ENCODE measurements at regions not wholly inside any gene's neighbourhood (a gene's known extent, or its start where the extent isn't known, plus 50 kb on each side); places are given as distances from the start of the nearest gene placed in this dataset.
A peak's percentile ranks its signal among the peaks of the same experiment; 100 is the strongest.

DNA sequence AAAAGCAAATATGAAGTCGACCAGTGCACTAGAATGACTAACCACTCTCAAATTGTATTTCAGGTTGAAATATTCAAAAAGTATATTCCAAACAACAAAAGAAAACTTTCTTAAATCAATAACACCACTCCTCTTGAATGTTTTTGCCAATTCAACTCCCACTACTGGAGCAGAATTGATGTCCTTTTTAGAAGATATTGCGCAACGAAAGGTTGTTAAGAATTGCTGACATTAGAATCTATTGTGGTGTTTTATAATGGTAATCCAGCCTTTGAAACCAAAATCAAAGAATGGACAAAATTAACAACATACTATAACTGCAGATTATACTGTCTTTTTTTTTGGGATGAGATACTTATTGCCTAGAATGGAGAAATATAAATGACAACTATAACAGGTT lies 331.3 kb downstream of the GRXCR1 start:
- Histone ChIP-seq H3K27ac (ENCODE audit: low read depth) (no peak overlapping the region), H3K4me2 (no peak overlapping the region), H3K4me1 (ENCODE audit: insufficient read depth) (peaks cover 4% of the 10 kb centered on the region; the same call in 1 of the 2 replicates), H3K9me2 (ENCODE audit: insufficient read depth) (no peaks in the 10 kb centered on the region; the same call in 1 of the 2 replicates), H3F3A (replicated peaks; ENCODE audit: low read depth) (no peaks in the 10 kb centered on the region), H4K20me1 (replicated peaks; ENCODE audit: insufficient read depth) (no peaks in the 10 kb centered on the region), H3K36me3 (ENCODE audit: insufficient read depth) (no peaks in the 10 kb centered on the region), H3K27me3 (ENCODE audit: insufficient read depth) (no peaks in the 10 kb centered on the region), H3K79me2 (replicated peaks; ENCODE audit: insufficient read depth) (no peaks in the 10 kb centered on the region), H2AFZ (no peak overlapping the region), H3K4me3 (no peak overlapping the region)
- no peaks in the 10 kb centered on the region for H3K9me3 Mint-ChIP-seq
- peaks cover 2% of the 10 kb centered on the region for H3K27me3 Mint-ChIP-seq (ENCODE audit: insufficient read depth, low read depth, poor library complexity)
- ATAC-seq = no peak
- TF ChIP-seq CREB1 (CRISPR knock-in tag; IDR thresholded peaks at IDR 0.05; ENCODE audit: low read depth) (no peak), ZNF114 (CRISPR knock-in tag; IDR thresholded peaks at IDR 0.05) (no peak), NANOG (IDR thresholded peaks at IDR 0.05; ENCODE audit: borderline replicate concordance) (no peak), ZNF331 (CRISPR knock-in tag; IDR thresholded peaks at IDR 0.05; ENCODE audit: low read depth) (no peak), EZH2 (IDR thresholded peaks at IDR 0.05; ENCODE audit: low read depth, unreplicated experiment) (no peak), REST (IDR thresholded peaks at IDR 0.05; ENCODE audit: unreplicated experiment) (no peak), STAT1 (IDR thresholded peaks at IDR 0.05; ENCODE audit: unreplicated experiment) (no peak), POLR2AphosphoS5 (IDR thresholded peaks at IDR 0.05; ENCODE audit: low read depth) (no peak), CTCF (conservative IDR thresholded peaks at IDR 0.05; ENCODE audit: low read depth in 2 of 2) (no peak), EZH2phosphoT487 (IDR thresholded peaks at IDR 0.05; ENCODE audit: unreplicated experiment) (no peak), JUNB (IDR thresholded peaks at IDR 0.05; ENCODE audit: unreplicated experiment) (no peak)
- H3K4me3 Mint-ChIP-seq = no peak overlapping the region
- H3K4me1 Mint-ChIP-seq = peaks cover 4% of the 10 kb centered on the region; the same call in 2 of the 3 replicates
- DNase-seq (ENCODE audit: low spot score) = no peak
- no peak overlapping the region for H3K27ac Mint-ChIP-seq
- H3K36me3 Mint-ChIP-seq (ENCODE audit: low read depth) = no peaks in the 10 kb centered on the region

DNA sequence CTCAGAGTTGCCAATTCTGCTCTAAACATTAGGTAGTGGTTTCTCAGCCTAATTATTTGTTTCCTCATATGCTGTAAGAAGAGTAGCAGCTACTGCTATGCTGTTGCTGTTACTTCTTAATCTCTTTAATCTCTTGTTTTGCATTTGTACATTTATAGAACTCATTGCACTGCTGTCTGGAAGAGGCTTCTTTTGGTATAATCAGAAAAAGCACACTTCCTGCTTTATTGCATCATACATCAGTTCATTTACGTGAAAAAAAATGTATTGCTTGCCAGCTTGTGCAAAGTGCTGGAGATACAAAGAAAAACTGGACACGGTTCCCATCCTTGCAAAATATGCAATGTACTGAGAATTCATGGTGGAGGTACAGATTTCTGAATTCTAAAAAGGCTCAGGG lies 332.0 kb downstream of the GRXCR1 start:
- ATAC-seq (no peak), DNase-seq (ENCODE audit: low spot score) (no peak)
- peaks cover 2% of the 10 kb centered on the region for H3K27me3 Mint-ChIP-seq (ENCODE audit: insufficient read depth, low read depth, poor library complexity)
- no peak overlapping the region for H3K4me3 Mint-ChIP-seq
- Histone ChIP-seq H3K27me3 (ENCODE audit: insufficient read depth) (no peaks in the 10 kb centered on the region), H3K79me2 (replicated peaks; ENCODE audit: insufficient read depth) (no peaks in the 10 kb centered on the region), H3K4me3 (no peak overlapping the region), H3K9me2 (ENCODE audit: insufficient read depth) (no peaks in the 10 kb centered on the region; the same call in 1 of the 2 replicates), H3K27ac (ENCODE audit: low read depth) (no peak overlapping the region), H3K4me1 (ENCODE audit: insufficient read depth) (peaks cover 4% of the 10 kb centered on the region; the same call in 1 of the 2 replicates), H3F3A (replicated peaks; ENCODE audit: low read depth) (no peaks in the 10 kb centered on the region), H3K4me2 (no peak overlapping the region), H3K36me3 (ENCODE audit: insufficient read depth) (no peaks in the 10 kb centered on the region), H2AFZ (peak overlapping the region; percentile 19; the same call in 1 of the 2 replicates), H4K20me1 (replicated peaks; ENCODE audit: insufficient read depth) (no peaks in the 10 kb centered on the region)
- no peaks in the 10 kb centered on the region for H3K36me3 Mint-ChIP-seq (ENCODE audit: low read depth)
- peaks cover 8% of the 10 kb centered on the region; the same call in 2 of the 3 replicates for H3K4me1 Mint-ChIP-seq
- no peaks in the 10 kb centered on the region for H3K9me3 Mint-ChIP-seq
- H3K27ac Mint-ChIP-seq = no peak overlapping the region
- no peak for TF ChIP-seq CREB1 (CRISPR knock-in tag; IDR thresholded peaks at IDR 0.05; ENCODE audit: low read depth)
- no peak for TF ChIP-seq EZH2phosphoT487 (IDR thresholded peaks at IDR 0.05; ENCODE audit: unreplicated experiment)
- no peak for TF ChIP-seq CTCF (conservative IDR thresholded peaks at IDR 0.05; ENCODE audit: low read depth in 2 of 2)
- TF ChIP-seq EZH2 (IDR thresholded peaks at IDR 0.05; ENCODE audit: low read depth, unreplicated experiment) = no peak
- TF ChIP-seq STAT1 (IDR thresholded peaks at IDR 0.05; ENCODE audit: unreplicated experiment) = no peak
- TF ChIP-seq REST (IDR thresholded peaks at IDR 0.05; ENCODE audit: unreplicated experiment) = no peak
- no peak for TF ChIP-seq ZNF114 (CRISPR knock-in tag; IDR thresholded peaks at IDR 0.05)
- no peak for TF ChIP-seq POLR2AphosphoS5 (IDR thresholded peaks at IDR 0.05; ENCODE audit: low read depth)

Data from GM23338 (cell line).